ENCODE measurements at regions not wholly inside any gene's neighbourhood (a gene's known extent, or its start where the extent isn't known, plus 50 kb on each side); places are given as distances from the start of the nearest gene placed in this dataset.

DNA sequence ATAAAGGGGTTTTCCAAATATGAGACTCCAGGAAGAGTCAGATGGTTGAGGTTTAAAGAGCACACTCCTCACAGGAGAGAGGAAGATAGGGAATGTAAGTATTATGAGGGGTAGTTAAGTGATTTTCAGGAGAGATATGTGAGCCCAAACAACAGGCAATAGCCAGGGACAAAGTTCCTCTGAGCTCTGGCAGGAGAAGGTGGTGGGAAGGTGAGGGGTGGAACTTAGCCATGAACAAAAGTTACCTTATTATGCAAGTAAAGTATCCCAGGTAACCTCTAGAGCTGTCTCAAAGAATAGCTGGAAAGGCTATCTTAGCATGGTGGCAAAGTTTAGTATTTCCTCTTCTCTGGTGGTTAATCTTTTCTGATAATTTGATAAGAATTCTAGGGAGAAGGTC is 450.5 kb upstream of the PTPRD start:
- in situ Hi-C loops (cut with MboI; ENCODE audit: low pct_unique_long_range_greater_than_20kb, low sequenced_read_pairs, unreplicated experiment) = no loop called here
- DNase-seq (ENCODE audit: low spot score) = no peak
- TF ChIP-seq, protein P1, sequence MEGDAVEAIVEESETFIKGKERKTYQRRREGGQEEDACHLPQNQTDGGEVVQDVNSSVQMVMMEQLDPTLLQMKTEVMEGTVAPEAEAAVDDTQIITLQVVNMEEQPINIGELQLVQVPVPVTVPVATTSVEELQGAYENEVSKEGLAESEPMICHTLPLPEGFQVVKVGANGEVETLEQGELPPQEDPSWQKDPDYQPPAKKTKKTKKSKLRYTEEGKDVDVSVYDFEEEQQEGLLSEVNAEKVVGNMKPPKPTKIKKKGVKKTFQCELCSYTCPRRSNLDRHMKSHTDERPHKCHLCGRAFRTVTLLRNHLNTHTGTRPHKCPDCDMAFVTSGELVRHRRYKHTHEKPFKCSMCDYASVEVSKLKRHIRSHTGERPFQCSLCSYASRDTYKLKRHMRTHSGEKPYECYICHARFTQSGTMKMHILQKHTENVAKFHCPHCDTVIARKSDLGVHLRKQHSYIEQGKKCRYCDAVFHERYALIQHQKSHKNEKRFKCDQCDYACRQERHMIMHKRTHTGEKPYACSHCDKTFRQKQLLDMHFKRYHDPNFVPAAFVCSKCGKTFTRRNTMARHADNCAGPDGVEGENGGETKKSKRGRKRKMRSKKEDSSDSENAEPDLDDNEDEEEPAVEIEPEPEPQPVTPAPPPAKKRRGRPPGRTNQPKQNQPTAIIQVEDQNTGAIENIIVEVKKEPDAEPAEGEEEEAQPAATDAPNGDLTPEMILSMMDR (IDR thresholded peaks at IDR 0.05; ENCODE audit: extremely low read depth, insufficient read depth, missing control alignments) = no peak

DNA sequence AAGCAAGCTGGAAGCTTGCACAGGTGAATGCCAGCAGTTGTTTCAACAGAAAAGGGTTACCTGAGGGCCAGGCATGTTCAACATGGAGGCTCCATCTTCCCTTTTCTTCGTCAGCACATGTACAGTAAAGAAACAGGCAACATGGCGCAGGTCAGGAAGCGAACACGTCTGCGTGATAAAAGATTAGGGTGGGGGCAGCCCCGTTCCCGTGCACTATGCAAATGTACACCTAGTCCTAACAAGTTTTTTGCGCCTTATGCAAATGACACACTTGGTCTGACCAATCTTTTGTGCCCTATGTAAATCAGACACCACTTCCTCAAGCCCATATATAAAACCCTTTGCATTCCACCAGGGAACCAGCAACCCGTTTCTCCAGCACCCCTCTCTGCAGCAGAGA is 452.1 kb upstream of the PTPRD start:
- no peak for DNase-seq (ENCODE audit: low spot score)
- in situ Hi-C loops (cut with MboI; ENCODE audit: low pct_unique_long_range_greater_than_20kb, low sequenced_read_pairs, unreplicated experiment) = no loop called here
- TF ChIP-seq, protein P1 (IDR thresholded peaks at IDR 0.05; ENCODE audit: extremely low read depth, insufficient read depth, missing control alignments) = no peak

DNA sequence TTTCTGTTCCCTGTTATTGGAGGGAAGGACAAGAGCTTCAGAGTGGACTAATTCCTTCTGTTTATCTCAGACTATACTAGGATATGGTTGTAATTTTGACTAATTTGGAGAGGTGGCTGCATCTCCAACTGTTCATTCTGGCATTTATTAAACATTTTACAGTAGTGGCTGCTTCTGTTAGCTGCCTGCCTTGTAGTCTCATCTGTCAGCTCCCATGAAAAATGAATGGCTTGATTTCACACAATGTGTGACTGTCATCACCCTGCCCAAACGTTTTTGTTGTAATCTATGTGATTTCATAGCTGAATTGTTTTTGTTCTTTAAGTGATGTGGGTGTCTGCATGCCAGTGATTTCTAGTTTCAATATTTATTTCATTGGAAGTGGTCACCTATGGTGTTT is 459.4 kb upstream of the PTPRD start:
- DNase-seq (ENCODE audit: low spot score) = no peak
- TF ChIP-seq, protein P1 (IDR thresholded peaks at IDR 0.05; ENCODE audit: extremely low read depth, insufficient read depth, missing control alignments) = no peak
- in situ Hi-C loops (cut with MboI; ENCODE audit: low pct_unique_long_range_greater_than_20kb, low sequenced_read_pairs, unreplicated experiment) = no loop called here

DNA sequence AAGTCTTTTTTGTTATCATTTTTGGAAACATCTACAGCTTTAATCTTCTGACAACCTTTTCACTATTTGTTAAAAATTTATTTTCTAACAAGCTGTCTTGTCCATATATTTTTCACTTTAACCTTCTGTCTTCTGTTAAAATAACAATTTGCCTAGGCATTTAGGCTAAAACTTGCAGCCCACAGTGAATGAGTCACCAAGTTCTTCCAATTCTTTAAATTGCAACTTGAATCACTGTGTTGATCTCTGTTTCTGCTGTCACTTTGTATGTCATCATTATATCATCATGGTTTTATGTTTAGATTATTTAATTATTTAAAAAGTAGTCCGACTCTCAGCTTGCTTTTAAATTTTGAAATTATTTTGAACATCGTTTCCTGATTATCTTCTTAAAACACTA is 473.8 kb upstream of the PTPRD start:
- TF ChIP-seq, protein P1 (IDR thresholded peaks at IDR 0.05; ENCODE audit: extremely low read depth, insufficient read depth, missing control alignments) = no peak
- in situ Hi-C loops (cut with MboI; ENCODE audit: low pct_unique_long_range_greater_than_20kb, low sequenced_read_pairs, unreplicated experiment) = no loop called here
- DNase-seq (ENCODE audit: low spot score) = no peak

DNA sequence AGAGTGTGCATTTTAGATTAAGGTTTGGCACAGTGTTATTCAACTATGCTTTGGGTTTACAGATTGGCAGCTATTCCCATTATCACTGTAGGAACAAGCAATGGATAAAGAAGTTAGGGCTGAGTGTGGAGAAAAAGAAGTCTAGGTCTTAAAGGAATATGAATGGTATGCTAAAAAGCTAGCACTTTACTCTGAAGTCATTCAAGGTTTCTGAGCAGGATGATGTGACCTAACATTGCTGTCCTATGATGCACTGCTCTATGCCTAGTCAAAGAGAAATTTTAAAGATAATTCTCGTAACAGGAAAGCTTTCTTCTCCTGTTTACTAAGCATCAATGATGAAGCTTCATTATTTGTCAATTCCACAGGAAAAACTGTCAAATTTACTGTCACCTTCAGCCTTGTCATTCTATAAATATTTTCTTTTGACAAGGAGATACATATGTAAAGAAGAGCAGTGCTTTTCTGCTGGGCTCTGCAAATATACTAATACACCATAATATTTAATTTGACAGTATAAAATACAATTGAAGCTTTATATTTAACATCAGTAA is 476.1 kb upstream of the PTPRD start:
- DNase-seq (ENCODE audit: low spot score) = no peak
- TF ChIP-seq, protein P1 (IDR thresholded peaks at IDR 0.05; ENCODE audit: extremely low read depth, insufficient read depth, missing control alignments) = no peak
- in situ Hi-C loops (cut with MboI; ENCODE audit: low pct_unique_long_range_greater_than_20kb, low sequenced_read_pairs, unreplicated experiment) = no loop called here

DNA sequence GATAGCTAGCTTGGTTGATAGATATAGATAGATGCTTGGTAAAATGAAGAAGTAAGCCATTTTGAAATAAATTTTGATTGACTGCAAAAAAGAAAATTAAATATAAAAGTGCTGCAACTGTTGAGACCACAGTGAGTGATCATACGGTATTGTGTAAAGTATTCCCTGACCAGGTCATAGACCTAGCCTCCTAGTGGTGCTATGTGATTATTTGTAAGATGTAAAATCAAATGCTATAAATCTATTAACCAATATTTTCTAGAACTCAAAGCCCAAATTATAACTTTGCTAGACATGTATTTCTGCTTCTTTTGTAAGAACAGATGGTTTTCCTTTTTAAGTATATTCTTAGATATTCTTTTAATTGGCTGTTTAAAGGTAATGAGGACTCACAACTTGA is 480.2 kb upstream of the PTPRD start:
- no peak for DNase-seq (ENCODE audit: low spot score)
- TF ChIP-seq, protein P1 (IDR thresholded peaks at IDR 0.05; ENCODE audit: extremely low read depth, insufficient read depth, missing control alignments) = no peak
- in situ Hi-C loops (cut with MboI; ENCODE audit: low pct_unique_long_range_greater_than_20kb, low sequenced_read_pairs, unreplicated experiment) = no loop called here

DNA sequence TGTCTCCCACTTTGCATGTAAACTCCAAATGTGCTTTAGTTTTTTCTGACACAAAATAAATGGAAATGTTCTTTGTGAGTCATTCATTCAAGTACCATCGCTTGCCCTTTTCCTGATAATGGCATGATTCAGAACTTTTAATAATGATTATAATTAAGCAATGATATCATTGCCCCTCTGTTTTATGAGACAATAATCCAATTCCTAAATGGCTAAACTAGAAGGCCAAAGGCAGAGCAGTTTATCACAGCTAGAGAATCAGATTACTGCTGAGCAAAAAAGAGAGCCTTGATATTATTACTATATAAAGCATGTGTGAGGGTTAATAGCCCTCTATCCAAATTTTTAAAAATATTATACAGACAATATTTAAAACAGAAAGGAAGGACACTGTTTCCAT is 484.2 kb upstream of the PTPRD start:
- in situ Hi-C loops (cut with MboI; ENCODE audit: low pct_unique_long_range_greater_than_20kb, low sequenced_read_pairs, unreplicated experiment) = no loop called here
- TF ChIP-seq, protein P1 (IDR thresholded peaks at IDR 0.05; ENCODE audit: extremely low read depth, insufficient read depth, missing control alignments) = no peak
- no peak for DNase-seq (ENCODE audit: low spot score)

All from GM13977 (cell line).